Neural cell (in vitro differentiated cells): ENCODE measurements at regions not wholly inside any gene's neighbourhood (a gene's known extent, or its start where the extent isn't known, plus 50 kb on each side); places are given as distances from the start of the nearest gene placed in this dataset.

ENCODE experiments used
- H2AFZ ChIP-seq: fragments of 200-600, 300-800 bp; sonication (generic), shearing (Covaris generic); 2 replicates; pipeline ENCODE4 v1.6.0; 2014; ENCODE audit warnings: low read depth, mild to moderate bottlenecking, antibody characterized with exemption, low read length, moderate library complexity
- H3F3A ChIP-seq: fragments of 200-600 bp; shearing (Covaris generic); 2 replicates; pipeline ENCODE4 v1.6.1; 2016; ENCODE audit warnings: mild to moderate bottlenecking, moderate library complexity, mixed read lengths, antibody characterized with exemption, low read length; ENCODE audit not compliant: insufficient read depth, poor library complexity, severe bottlenecking
- H3K27ac ChIP-seq: fragments of 200-600, 300-800 bp; sonication (generic), shearing (Covaris generic); 2 replicates; pipeline ENCODE4 v1.5.1; 2014; ENCODE audit warnings: mild to moderate bottlenecking, low read length, moderate library complexity
- H3K27me3 ChIP-seq: fragments of 300-800, 200-600 bp; sonication (generic), shearing (Covaris generic); 2 replicates; pipeline ENCODE4 v1.6.0; 2014; ENCODE audit warnings: mild to moderate bottlenecking, low read depth, low read length, moderate library complexity; ENCODE audit not compliant: insufficient read depth
- H3K36me3 ChIP-seq: fragments of 300-800, 200-600 bp; sonication (generic), shearing (Covaris generic); 2 replicates; pipeline ENCODE4 v1.5.1; 2014; ENCODE audit warnings: mild to moderate bottlenecking, antibody characterized with exemption, low read length, moderate library complexity; ENCODE audit not compliant: insufficient read depth
- H3K4me2 ChIP-seq: fragments of 300-800, 200-600 bp; sonication (generic), shearing (Covaris generic); 2 replicates; pipeline ENCODE4 v1.6.0; 2014; ENCODE audit warnings: mild to moderate bottlenecking, low read length
- H3K4me3 ChIP-seq: fragments of 300-800, 200-600 bp; sonication (generic), shearing (Covaris generic); 2 replicates; pipeline ENCODE4 v1.5.1; 2014; ENCODE audit warnings: mild to moderate bottlenecking, low read length, moderate library complexity
- H3K79me2 ChIP-seq: fragments of 200-600 bp; shearing (Covaris generic); replicated peaks from 2 replicates; pipeline ENCODE4 v1.6.0; 2014; ENCODE audit warnings: mild to moderate bottlenecking, low read length, moderate library complexity; ENCODE audit not compliant: insufficient read depth
- H3K9ac ChIP-seq: fragments of 300-800, 200-600 bp; sonication (generic), shearing (Covaris generic); 2 replicates; pipeline ENCODE4 v1.6.1; 2016; ENCODE audit warnings: mild to moderate bottlenecking, low read length, mixed read lengths
- H3K9me2 ChIP-seq: fragments of 200-600 bp; shearing (Covaris generic); 2 replicates; pipeline ENCODE4 v1.6.1; 2016; ENCODE audit warnings: mild to moderate bottlenecking, low read length, mixed read lengths; ENCODE audit not compliant: insufficient read depth
- H3K9me3 ChIP-seq: fragments of 200-600, 300-800 bp; sonication (generic), shearing (Covaris generic); 2 replicates; pipeline ENCODE4 v1.6.1; 2016; ENCODE audit warnings: mild to moderate bottlenecking, mixed run types, low read length, moderate library complexity, mixed read lengths
- H4K20me1 ChIP-seq: fragments of 200-600 bp; shearing (Covaris generic); 2 replicates; pipeline ENCODE4 v1.6.1; 2016; ENCODE audit warnings: mild to moderate bottlenecking, mixed run types; ENCODE audit not compliant: insufficient read depth
- CTCF ChIP-seq: fragments of 450-650 bp; IDR thresholded peaks from 2 replicates; pipeline ENCODE4 v1.5.1; 2014; ENCODE audit warnings: antibody characterized with exemption, mild to moderate bottlenecking, moderate library complexity; ENCODE audit not compliant: poor library complexity, severe bottlenecking
- EP300 ChIP-seq: fragments of 450-650 bp; conservative IDR thresholded peaks from 2 replicates; pipeline ENCODE4 v1.6.1; 2014; ENCODE audit warnings: antibody characterized with exemption, mild to moderate bottlenecking, moderate library complexity; ENCODE audit not compliant: poor library complexity, severe bottlenecking
- EZH2 ChIP-seq: fragments of 200-600, 300-800 bp; shearing (Covaris generic), sonication (generic); IDR thresholded peaks from 2 replicates; pipeline ENCODE4 v1.6.1; 2014; ENCODE audit warnings: antibody characterized with exemption, low read length, borderline replicate concordance, mild to moderate bottlenecking; ENCODE audit not compliant: insufficient read depth, poor library complexity, severe bottlenecking
- MXI1 ChIP-seq: fragments of 450-650 bp; conservative IDR thresholded peaks from 2 replicates; pipeline ENCODE4 v1.6.1; 2014; ENCODE audit warnings: antibody characterized with exemption, mild to moderate bottlenecking; ENCODE audit not compliant: poor library complexity, severe bottlenecking
- POLR2AphosphoS5 ChIP-seq: IDR thresholded peaks from 2 replicates; pipeline ENCODE4 v1.6.1; 2012
- RAD21 ChIP-seq: fragments of 450-650 bp; conservative IDR thresholded peaks from 2 replicates; pipeline ENCODE4 v1.6.1; 2014; ENCODE audit warnings: antibody characterized with exemption, mild to moderate bottlenecking, moderate library complexity
- REST ChIP-seq: IDR thresholded peaks from 2 replicates; pipeline ENCODE4 v1.6.1; 2012; ENCODE audit warnings: borderline replicate concordance
- SMC3 ChIP-seq: fragments of 450-650 bp; conservative IDR thresholded peaks from 2 replicates; pipeline ENCODE4 v1.6.1; 2014; ENCODE audit warnings: antibody characterized with exemption, mild to moderate bottlenecking, moderate library complexity; ENCODE audit not compliant: poor library complexity
- TAF1 ChIP-seq: IDR thresholded peaks from 2 replicates; pipeline ENCODE4 v1.6.1; 2012; ENCODE audit warnings: low read depth

- Histone ChIP-seq H3K4me2 (no peak overlapping the region), H3K9me3 (no peaks in the 10 kb centered on the region), H2AFZ (no peak overlapping the region), H3K9me2 (no peaks in the 10 kb centered on the region), H3K27me3 (no peaks in the 10 kb centered on the region), H3K4me3 (no peak overlapping the region), H3K27ac (no peak overlapping the region), H3K9ac (no peak overlapping the region), H3K36me3 (no peaks in the 10 kb centered on the region), H4K20me1 (no peaks in the 10 kb centered on the region), H3K79me2 (no peaks in the 10 kb centered on the region), H3F3A (no peaks in the 10 kb centered on the region)
- no peak for TF ChIP-seq CTCF
- no peak for TF ChIP-seq EZH2
- no peak for TF ChIP-seq MXI1
- TF ChIP-seq POLR2AphosphoS5, result no peak
- TF ChIP-seq RAD21, result no peak
- TF ChIP-seq TAF1, result no peak
- TF ChIP-seq REST, result no peak
- TF ChIP-seq SMC3, result no peak
- TF ChIP-seq EP300, result no peak
These were observed 90.5 kb upstream of the ALX4 start for GRCh38 chr11:44400431-44400830.

- no peaks in the 10 kb centered on the region for H3K36me3 ChIP-seq
- H3K27ac ChIP-seq, result no peak overlapping the region
- H3K9ac ChIP-seq, result no peak overlapping the region
- H3F3A ChIP-seq, result no peaks in the 10 kb centered on the region
- H3K9me3 ChIP-seq, result no peaks in the 10 kb centered on the region
- no peaks in the 10 kb centered on the region for H3K27me3 ChIP-seq
- H3K4me3 ChIP-seq, result no peak overlapping the region
- no peaks in the 10 kb centered on the region for H4K20me1 ChIP-seq
- no peaks in the 10 kb centered on the region for H3K9me2 ChIP-seq
- H2AFZ ChIP-seq, result no peak overlapping the region
- H3K4me2 ChIP-seq, result no peak overlapping the region
- H3K79me2 ChIP-seq, result no peaks in the 10 kb centered on the region
- TF ChIP-seq CTCF, result no peak
- no peak for TF ChIP-seq REST
- no peak for TF ChIP-seq TAF1
- TF ChIP-seq POLR2AphosphoS5, result no peak
- TF ChIP-seq RAD21, result no peak
- TF ChIP-seq EZH2, result no peak
- TF ChIP-seq EP300, result no peak
- TF ChIP-seq MXI1, result no peak
- no peak for TF ChIP-seq SMC3
These were observed 92.6 kb upstream of the ALX4 start for GRCh38 chr11:44402466-44403075.
